ENCODE measurements at regions not wholly inside any gene's neighbourhood (a gene's known extent, or its start where the extent isn't known, plus 50 kb on each side); places are given as distances from the start of the nearest gene placed in this dataset.

DNA sequence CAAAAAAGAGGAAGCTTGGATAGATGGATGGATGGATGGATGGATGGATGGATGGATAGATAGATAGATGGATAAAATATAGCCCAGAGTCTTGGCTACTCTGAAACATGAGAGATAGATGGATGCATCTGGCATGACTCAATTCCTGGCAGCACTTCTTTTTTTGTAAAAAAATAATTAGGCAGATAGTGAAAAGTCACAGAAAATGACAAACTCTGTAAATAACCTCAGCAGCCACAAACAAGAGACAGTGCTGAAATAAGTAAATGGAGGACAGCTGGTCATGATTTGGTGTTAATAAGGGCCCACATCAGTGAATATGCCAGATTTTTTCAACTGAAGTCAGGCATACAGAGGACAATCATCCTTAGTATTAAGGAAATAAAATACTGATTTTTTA is 585.0 kb upstream of the GCFC2 start:
- no peak for TF ChIP-seq POLR2A (IDR thresholded peaks at IDR 0.05)
- TF ChIP-seq, protein P1, sequence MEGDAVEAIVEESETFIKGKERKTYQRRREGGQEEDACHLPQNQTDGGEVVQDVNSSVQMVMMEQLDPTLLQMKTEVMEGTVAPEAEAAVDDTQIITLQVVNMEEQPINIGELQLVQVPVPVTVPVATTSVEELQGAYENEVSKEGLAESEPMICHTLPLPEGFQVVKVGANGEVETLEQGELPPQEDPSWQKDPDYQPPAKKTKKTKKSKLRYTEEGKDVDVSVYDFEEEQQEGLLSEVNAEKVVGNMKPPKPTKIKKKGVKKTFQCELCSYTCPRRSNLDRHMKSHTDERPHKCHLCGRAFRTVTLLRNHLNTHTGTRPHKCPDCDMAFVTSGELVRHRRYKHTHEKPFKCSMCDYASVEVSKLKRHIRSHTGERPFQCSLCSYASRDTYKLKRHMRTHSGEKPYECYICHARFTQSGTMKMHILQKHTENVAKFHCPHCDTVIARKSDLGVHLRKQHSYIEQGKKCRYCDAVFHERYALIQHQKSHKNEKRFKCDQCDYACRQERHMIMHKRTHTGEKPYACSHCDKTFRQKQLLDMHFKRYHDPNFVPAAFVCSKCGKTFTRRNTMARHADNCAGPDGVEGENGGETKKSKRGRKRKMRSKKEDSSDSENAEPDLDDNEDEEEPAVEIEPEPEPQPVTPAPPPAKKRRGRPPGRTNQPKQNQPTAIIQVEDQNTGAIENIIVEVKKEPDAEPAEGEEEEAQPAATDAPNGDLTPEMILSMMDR (IDR thresholded peaks at IDR 0.05 in 4 of 5, conservative IDR thresholded peaks at IDR 0.05 in 1 of 5): no peak
